HUES64 (cell line): ENCODE measurements at regions not wholly inside any gene's neighbourhood (a gene's known extent, or its start where the extent isn't known, plus 50 kb on each side); places are given as distances from the start of the nearest gene placed in this dataset.

Experiments
- H3K27ac ChIP-seq: 2 replicates; pipeline ENCODE4 v1.7.0; 2013; ENCODE audit warnings: low read depth, low read length, inconsistent platforms
- H3K27me3 ChIP-seq: 2 replicates; pipeline ENCODE4 v1.6.1; 2013; ENCODE audit warnings: mild to moderate bottlenecking, low read length; ENCODE audit not compliant: insufficient read depth
- H3K36me3 ChIP-seq: 2 replicates; pipeline ENCODE4 v1.6.1; 2013; ENCODE audit warnings: mild to moderate bottlenecking, low read length; ENCODE audit not compliant: insufficient read depth
- H3K4me1 ChIP-seq: 2 replicates; pipeline ENCODE4 v1.6.1; 2013; ENCODE audit warnings: mild to moderate bottlenecking, low read length, moderate library complexity; ENCODE audit not compliant: insufficient read depth
- H3K4me3 ChIP-seq: 2 replicates; pipeline ENCODE4 v1.5.1; 2013; ENCODE audit warnings: mild to moderate bottlenecking, low read length, moderate library complexity
- H3K9ac ChIP-seq: 2 replicates; pipeline ENCODE4 v1.6.1; 2013; ENCODE audit warnings: mild to moderate bottlenecking, low read depth, low read length
- H3K9me3 ChIP-seq: 2 replicates; pipeline ENCODE4 v1.6.1; 2013; ENCODE audit warnings: low read depth, low read length; ENCODE audit not compliant: insufficient read depth
- WGBS: fragments of 150-250, 120-280 bp; methylation state at CpG from one replicate; pipeline ENCODE4 v1.1.7; 2013; ENCODE audit warnings: missing lambda C conversion rate; 5-methylcytosine and 5-hydroxymethylcytosine counted together

DNA sequence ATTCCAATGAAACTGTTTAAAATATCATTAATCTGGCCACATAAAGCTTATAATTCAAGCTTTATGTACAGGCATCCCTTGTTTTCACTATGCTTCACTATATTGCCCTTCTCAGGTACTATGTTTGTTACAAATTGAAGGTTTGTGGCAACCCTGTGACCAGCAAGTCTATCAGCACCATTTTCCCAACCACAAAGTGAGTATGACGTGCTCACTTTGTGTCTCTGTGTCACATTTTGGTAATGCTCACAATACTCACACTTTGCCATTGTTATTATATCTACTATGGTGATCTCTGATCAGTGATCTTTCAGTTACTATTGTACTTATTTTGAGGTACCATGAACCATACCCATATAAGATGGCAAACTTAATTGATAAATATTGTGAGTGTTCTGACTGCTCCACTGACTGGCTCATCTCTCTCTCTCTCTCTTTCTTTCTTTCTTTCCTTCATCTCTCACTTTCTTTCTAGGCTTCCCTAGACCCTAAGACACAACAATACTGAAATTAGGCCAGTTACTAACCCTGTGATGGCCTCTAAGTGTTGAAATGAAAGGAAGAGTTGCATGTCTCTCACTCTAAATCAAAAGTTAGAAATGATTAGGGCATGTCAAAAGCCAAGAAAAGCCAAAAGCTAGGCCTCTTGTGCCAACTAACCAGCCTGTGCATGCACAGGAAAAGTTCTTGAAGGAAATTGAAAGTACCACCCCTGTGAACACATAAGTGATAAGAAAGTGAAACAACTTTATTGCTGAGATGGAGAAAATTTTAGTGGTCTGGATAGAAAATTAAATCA lies 227.9 kb downstream of the BCAS1 start:
- Histone ChIP-seq H3K36me3 (no peaks in the 10 kb centered on the region), H3K27ac (no peak overlapping the region), H3K27me3 (no peaks in the 10 kb centered on the region), H3K4me1 (peaks cover 2% of the 10 kb centered on the region; the same call in 1 of the 2 replicates), H3K4me3 (no peak overlapping the region), H3K9ac (no peak overlapping the region), H3K9me3 (no peaks in the 10 kb centered on the region)
- 100% methylated on average over 1 of the region's 1 CpG for WGBS

DNA sequence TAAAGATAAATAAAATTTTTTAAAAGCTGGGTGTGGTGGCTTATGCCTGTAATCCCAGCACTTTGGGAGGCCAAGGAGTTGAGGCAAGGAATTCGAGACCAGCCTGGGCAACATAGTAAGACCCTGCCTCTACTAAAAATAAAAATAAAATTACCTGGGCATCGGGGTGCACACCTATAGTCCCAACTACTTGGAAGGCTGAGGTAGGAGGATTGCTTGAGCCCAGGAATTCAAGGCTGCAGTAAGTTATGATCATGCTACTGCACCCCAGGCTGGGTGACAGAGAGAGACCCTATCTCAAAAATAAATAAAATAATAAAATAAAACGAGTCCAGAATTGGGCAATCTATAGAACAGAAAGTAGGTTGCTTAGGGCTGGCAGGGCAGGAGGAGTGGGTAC lies 228.7 kb downstream of the BCAS1 start:
- no peaks in the 10 kb centered on the region for H3K36me3 ChIP-seq
- no peak overlapping the region for H3K27ac ChIP-seq
- H3K27me3 ChIP-seq = no peaks in the 10 kb centered on the region
- H3K4me1 ChIP-seq = no peaks in the 10 kb centered on the region
- no peak overlapping the region for H3K9ac ChIP-seq
- WGBS = 96% methylated on average over 2 of the region's 3 CpGs
- no peaks in the 10 kb centered on the region for H3K9me3 ChIP-seq
- no peak overlapping the region for H3K4me3 ChIP-seq

DNA sequence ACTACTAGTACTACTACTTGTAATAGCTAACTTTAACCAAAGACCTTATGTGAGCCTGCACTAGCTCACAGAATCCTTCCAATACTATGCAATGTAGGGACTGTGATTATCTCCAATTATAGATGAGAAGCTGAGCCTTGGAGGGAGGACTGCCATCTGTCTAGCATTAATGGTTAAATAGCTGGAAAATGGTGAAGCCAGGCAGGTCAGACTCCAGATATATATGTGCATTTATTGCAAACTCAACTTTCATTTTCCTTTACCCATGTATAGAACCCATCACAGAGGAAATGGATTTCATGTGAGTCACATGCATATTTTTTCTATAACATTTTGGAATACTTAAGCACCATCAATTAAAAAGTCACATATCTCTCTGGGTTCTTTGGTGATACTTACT lies 229.9 kb downstream of the BCAS1 start:
- Histone ChIP-seq H3K27me3 (no peaks in the 10 kb centered on the region), H3K9ac (no peak overlapping the region), H3K27ac (no peak overlapping the region), H3K9me3 (no peaks in the 10 kb centered on the region), H3K36me3 (no peaks in the 10 kb centered on the region), H3K4me1 (no peaks in the 10 kb centered on the region), H3K4me3 (no peak overlapping the region)

DNA sequence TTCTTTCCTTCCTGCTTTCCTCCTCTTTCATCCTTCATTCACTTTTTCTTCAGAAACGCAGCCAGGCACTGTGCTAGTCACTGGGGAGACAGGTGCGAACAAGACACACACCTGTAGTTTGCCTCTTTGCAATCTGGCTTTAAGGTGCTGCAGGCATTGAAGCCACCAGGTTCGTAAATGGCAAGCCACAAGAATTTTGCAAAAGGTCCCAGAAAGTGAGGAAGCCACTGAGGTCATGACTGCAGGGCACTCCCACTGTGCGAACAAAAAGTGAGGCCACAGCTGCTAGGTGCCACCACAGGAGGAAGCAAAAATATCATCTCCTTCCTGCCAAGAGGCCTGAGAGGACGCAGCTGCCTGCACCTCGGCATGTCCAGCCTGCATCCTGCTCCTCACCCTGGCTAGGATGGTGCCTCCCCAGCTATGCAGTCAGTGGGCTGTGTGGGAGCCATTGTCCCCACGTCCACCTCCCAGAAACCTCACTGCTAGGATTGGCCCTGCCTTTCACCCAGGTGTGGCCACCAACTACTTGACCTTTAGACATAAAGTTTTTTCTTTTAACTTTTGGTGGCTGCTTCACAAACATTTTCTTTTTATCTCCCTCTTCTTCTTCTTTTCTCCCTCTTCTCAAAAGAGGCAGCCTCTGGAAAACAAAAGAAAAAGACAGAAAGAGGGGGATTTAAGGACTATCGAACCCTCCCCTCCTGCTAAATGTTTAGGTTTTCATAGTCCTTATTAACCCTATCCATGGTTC lies 230.8 kb downstream of the BCAS1 start:
- no peaks in the 10 kb centered on the region for H3K9me3 ChIP-seq
- H3K27me3 ChIP-seq = no peaks in the 10 kb centered on the region
- no peaks in the 10 kb centered on the region for H3K4me1 ChIP-seq
- H3K9ac ChIP-seq = no peak overlapping the region
- no peak overlapping the region for H3K27ac ChIP-seq
- no peak overlapping the region for H3K4me3 ChIP-seq
- no peaks in the 10 kb centered on the region for H3K36me3 ChIP-seq
- 87% methylated on average over 8 of the region's 8 CpGs for WGBS

DNA sequence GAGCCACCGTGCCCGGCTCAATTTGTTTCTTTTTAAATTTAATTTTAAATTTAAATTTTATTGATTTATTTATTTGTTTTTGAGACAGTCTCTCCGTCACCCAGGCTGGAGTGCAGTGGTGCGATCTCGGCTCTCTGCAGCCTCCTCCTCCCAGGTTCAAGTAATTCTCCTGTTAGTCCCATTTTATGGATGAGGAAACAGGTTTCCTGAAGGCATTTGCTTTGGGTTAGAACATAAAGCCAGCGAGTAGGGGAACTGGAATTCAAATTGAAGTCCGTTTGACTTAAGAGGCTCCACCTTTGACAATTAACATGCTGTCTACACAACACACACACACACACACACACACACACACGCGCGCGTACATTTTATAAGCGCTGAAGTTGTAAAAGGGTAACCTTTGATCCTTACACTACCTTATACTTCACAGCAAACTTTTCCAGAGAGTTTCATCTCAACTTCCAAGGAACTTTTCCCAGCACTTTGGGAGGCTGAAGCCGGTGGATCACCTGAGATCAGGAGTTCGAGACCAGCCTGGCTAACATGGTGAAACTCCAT lies 232.0 kb downstream of the BCAS1 start:
- 86% methylated on average over 13 of the region's 14 CpGs for WGBS
- no peaks in the 10 kb centered on the region for H3K4me1 ChIP-seq
- H3K9ac ChIP-seq = no peak overlapping the region
- no peak overlapping the region for H3K27ac ChIP-seq
- no peaks in the 10 kb centered on the region for H3K27me3 ChIP-seq
- no peak overlapping the region for H3K4me3 ChIP-seq
- H3K9me3 ChIP-seq = no peaks in the 10 kb centered on the region
- no peaks in the 10 kb centered on the region for H3K36me3 ChIP-seq

DNA sequence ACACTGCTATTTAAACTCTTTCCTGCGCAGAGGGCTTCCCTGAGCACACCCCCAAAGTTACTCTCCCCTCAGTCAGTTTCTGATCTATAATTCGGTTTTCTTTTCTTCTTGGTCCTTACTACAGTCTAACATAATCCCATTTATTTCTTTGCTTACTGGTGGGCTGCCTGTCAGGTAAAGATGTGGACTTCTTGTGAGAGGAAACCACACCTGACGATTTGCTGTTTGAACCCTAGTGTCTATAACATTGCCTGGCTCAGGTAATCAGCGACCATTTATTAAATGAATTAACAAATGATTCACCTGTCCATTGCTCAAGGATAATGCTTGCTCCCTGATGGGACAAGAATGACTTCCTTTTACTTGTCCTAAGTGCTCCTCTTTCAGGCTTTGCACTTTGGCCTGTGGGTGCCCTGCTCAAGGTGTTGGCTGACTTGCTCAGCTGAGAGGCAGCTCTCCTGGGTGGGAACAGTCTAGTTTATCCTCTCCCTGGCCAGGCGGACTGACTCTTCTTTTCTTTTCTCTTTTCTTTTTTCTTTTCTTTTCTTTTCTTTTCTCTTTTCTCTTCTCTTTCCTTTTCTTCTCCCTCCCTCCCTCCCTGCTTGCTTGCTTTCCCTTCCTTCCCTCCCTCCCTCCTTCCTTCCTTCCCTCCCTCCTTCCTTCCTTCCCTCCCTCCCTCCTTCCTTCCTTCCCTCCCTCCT lies 233.1 kb downstream of the BCAS1 start:
- no peaks in the 10 kb centered on the region for H3K36me3 ChIP-seq
- H3K9me3 ChIP-seq = no peaks in the 10 kb centered on the region
- no peaks in the 10 kb centered on the region for H3K27me3 ChIP-seq
- no peak overlapping the region for H3K4me3 ChIP-seq
- WGBS = 91% methylated on average over 5 of the region's 5 CpGs
- no peak overlapping the region for H3K9ac ChIP-seq
- no peaks in the 10 kb centered on the region for H3K4me1 ChIP-seq
- no peak overlapping the region for H3K27ac ChIP-seq

DNA sequence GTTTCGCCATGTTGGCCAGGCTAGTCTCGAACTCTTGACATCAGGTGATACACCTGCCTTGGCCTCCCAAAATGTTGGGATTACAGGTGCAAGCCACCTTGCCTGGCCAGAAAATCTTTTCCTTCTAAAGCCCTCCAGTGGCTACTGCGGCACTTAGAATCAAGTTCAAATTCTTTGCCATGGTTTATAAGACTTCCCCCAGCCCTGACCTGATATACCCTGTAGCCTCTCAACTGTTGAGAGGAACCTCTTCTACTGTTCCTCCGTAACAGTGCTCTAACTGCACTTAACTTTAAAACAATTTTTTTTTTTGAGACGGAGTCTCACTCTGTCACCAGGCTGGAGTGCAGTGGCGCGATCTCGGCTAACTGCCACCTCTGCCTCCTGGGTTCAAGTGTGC lies 235.6 kb downstream of the BCAS1 start:
- Histone ChIP-seq H3K9ac (no peak overlapping the region), H3K4me3 (no peak overlapping the region), H3K36me3 (no peaks in the 10 kb centered on the region), H3K9me3 (no peaks in the 10 kb centered on the region), H3K4me1 (peaks cover 8% of the 10 kb centered on the region), H3K27me3 (no peaks in the 10 kb centered on the region), H3K27ac (no peak overlapping the region)
- 96% methylated on average over 8 of the region's 8 CpGs for WGBS

DNA sequence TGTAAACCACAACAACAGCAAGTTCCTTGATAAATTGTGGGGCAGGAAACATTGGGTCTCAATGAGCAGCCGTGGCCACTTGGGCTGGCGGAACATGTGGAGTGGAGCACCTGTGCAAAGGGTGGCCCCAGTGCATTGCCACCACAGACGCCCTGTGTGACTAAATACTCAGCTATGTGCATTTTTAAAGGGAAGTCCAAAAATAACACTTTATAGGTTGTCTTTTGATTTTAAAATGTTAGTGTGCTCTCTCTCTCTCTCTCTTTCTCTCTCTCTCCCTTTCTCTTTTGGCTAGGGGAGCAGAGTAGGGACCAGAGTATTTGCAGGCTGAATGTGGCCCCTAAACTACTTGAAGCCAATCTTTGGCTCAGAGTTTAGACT lies 236.3 kb downstream of the BCAS1 start:
- H3K4me3 ChIP-seq = no peak overlapping the region
- WGBS = 95% methylated on average over 3 of the region's 3 CpGs
- H3K9ac ChIP-seq = no peak overlapping the region
- no peaks in the 10 kb centered on the region for H3K9me3 ChIP-seq
- peaks cover 15% of the 10 kb centered on the region for H3K4me1 ChIP-seq
- no peaks in the 10 kb centered on the region for H3K27me3 ChIP-seq
- H3K36me3 ChIP-seq = no peaks in the 10 kb centered on the region
- H3K27ac ChIP-seq = no peak overlapping the region

DNA sequence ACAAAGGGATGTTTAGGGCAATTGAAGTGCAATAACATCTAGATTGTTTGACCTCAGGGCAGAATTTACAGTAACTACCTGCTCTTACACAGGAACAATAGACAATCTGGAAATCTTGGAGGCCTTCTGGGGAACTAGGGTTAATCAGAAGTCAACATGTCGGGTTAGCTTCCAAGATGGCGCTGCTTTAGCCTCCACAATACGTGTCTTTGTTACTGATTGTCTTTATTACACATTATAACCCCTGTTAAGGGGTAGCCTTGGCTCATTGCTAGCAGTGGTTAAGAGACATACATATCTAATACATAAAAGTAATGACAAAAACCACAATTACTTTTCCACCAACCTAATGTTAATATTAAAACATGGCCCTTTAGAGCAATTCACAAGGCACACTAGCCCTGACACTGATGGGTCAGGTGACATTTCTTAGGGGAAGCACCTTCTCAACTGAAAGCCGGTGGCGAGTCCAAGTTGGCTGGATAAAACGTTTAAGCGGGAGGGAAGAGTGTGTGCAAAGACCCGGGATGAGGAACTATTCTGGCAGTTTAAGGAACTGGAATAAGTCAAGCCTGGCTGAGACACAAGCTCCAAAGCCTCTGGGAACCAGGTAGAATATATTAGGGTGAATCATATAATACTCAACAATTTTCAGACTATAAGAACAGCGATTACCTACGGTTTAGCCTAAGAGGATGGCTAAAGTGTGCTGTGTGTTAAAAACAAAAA lies 236.9 kb downstream of the BCAS1 start:
- Histone ChIP-seq H3K36me3 (no peaks in the 10 kb centered on the region), H3K9me3 (no peaks in the 10 kb centered on the region), H3K9ac (no peak overlapping the region), H3K4me1 (peaks cover 20% of the 10 kb centered on the region), H3K4me3 (no peak overlapping the region), H3K27me3 (no peaks in the 10 kb centered on the region), H3K27ac (no peak overlapping the region)
- 92% methylated on average over 8 of the region's 10 CpGs for WGBS

DNA sequence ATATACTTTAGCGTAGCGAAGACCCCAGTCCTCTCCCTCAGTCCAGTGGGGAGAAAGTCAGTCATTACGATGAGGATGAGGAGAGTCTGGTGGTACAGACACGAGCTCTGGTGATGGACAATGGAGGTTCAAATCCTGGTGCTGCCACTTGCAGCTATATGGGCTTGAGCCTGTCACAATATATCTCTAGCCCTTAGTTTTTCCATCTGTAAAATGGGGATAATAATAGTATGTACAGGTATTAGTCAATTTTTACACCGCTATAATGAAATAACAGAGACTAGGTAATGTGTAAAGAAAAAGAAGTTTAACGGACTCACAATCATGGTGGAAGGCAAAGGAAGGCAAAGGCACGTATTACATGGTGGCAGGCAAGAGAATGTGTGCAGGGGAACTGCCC lies 237.9 kb downstream of the BCAS1 start:
- peaks cover 29% of the 10 kb centered on the region for H3K4me1 ChIP-seq
- H3K4me3 ChIP-seq = no peak overlapping the region
- H3K27me3 ChIP-seq = no peaks in the 10 kb centered on the region
- H3K36me3 ChIP-seq = no peaks in the 10 kb centered on the region
- H3K9ac ChIP-seq = no peak overlapping the region
- 94% methylated on average over 7 of the region's 7 CpGs for WGBS
- no peaks in the 10 kb centered on the region for H3K9me3 ChIP-seq
- H3K27ac ChIP-seq = no peak overlapping the region
